ENCODE measurements at regions not wholly inside any gene's neighbourhood (a gene's known extent, or its start where the extent isn't known, plus 50 kb on each side); places are given as distances from the start of the nearest gene placed in this dataset.

GRCh38 chr18:46265196-46266156 lies 161.3 kb downstream of the HAUS1 start:
- Mint-ChIP-seq H3K9me3 (ENCODE audit: low read depth) (no peaks in the 10 kb centered on the region), H3K27ac (no peak overlapping the region), H3K4me1 (ENCODE audit: low read depth) (peaks cover 4% of the 10 kb centered on the region), H3K27me3 (no peaks in the 10 kb centered on the region), H3K36me3 (ENCODE audit: insufficient read depth) (peaks cover 2% of the 10 kb centered on the region), H3K4me3 (ENCODE audit: low read depth) (no peak overlapping the region)
- no peak for DNase-seq (ENCODE audit: low spot score, unreplicated experiment)
- TF ChIP-seq, protein P1, sequence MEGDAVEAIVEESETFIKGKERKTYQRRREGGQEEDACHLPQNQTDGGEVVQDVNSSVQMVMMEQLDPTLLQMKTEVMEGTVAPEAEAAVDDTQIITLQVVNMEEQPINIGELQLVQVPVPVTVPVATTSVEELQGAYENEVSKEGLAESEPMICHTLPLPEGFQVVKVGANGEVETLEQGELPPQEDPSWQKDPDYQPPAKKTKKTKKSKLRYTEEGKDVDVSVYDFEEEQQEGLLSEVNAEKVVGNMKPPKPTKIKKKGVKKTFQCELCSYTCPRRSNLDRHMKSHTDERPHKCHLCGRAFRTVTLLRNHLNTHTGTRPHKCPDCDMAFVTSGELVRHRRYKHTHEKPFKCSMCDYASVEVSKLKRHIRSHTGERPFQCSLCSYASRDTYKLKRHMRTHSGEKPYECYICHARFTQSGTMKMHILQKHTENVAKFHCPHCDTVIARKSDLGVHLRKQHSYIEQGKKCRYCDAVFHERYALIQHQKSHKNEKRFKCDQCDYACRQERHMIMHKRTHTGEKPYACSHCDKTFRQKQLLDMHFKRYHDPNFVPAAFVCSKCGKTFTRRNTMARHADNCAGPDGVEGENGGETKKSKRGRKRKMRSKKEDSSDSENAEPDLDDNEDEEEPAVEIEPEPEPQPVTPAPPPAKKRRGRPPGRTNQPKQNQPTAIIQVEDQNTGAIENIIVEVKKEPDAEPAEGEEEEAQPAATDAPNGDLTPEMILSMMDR (IDR thresholded peaks at IDR 0.05; ENCODE audit: unreplicated experiment): no peak

DNA sequence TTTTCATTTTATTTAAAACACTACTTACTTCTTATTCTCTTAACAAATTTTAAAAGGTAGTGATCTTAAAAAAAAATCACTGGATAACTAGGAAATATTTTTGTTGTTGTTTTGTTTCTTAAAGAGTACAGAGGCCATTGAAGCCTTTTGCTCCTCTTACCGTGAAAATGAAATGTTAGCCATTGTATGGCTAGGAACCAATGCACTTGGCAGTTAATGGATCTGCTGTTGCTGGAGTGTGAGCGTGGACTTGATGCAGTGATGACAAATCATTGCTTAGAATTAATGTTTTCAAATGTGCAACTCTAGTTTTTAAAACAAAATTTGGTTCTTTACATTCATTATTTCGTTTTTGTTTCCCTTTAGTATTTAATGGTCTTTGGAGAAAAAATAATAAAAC lies 162.3 kb downstream of the HAUS1 start:
- TF ChIP-seq, protein P1 (IDR thresholded peaks at IDR 0.05; ENCODE audit: unreplicated experiment): no peak
- H3K36me3 Mint-ChIP-seq (ENCODE audit: insufficient read depth): peaks cover 2% of the 10 kb centered on the region
- H3K27ac Mint-ChIP-seq: no peak overlapping the region
- H3K27me3 Mint-ChIP-seq: no peaks in the 10 kb centered on the region
- no peak overlapping the region for H3K4me3 Mint-ChIP-seq (ENCODE audit: low read depth)
- H3K4me1 Mint-ChIP-seq (ENCODE audit: low read depth): peaks cover 4% of the 10 kb centered on the region
- no peak for DNase-seq (ENCODE audit: low spot score, unreplicated experiment)
- no peaks in the 10 kb centered on the region for H3K9me3 Mint-ChIP-seq (ENCODE audit: low read depth)

DNA sequence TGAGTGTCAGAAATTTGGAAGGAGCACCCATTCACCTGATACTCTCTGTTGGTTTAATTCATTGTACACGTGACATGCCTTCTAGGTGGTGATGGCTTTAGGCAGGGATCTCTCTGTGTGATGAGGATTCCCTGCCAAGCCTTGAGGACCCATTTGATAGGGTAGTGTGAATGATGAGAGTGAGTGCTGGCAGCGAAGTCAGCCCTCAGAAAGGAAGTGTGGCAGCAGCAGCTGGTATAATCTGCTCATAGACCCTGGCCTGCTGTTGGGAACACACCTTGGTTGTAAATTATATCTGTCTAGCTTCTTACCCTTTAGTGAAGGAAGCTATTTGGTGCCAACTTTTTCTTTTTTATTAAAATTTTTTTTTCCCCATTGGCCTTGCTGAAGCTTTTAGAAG lies 164.5 kb downstream of the HAUS1 start:
- H3K27ac Mint-ChIP-seq: no peak overlapping the region
- H3K4me1 Mint-ChIP-seq (ENCODE audit: low read depth): peaks cover 3% of the 10 kb centered on the region
- no peaks in the 10 kb centered on the region for H3K9me3 Mint-ChIP-seq (ENCODE audit: low read depth)
- DNase-seq (ENCODE audit: low spot score, unreplicated experiment): no peak
- H3K36me3 Mint-ChIP-seq (ENCODE audit: insufficient read depth): no peaks in the 10 kb centered on the region
- no peaks in the 10 kb centered on the region for H3K27me3 Mint-ChIP-seq
- TF ChIP-seq, protein P1 (IDR thresholded peaks at IDR 0.05; ENCODE audit: unreplicated experiment): no peak
- H3K4me3 Mint-ChIP-seq (ENCODE audit: low read depth): no peak overlapping the region

DNA sequence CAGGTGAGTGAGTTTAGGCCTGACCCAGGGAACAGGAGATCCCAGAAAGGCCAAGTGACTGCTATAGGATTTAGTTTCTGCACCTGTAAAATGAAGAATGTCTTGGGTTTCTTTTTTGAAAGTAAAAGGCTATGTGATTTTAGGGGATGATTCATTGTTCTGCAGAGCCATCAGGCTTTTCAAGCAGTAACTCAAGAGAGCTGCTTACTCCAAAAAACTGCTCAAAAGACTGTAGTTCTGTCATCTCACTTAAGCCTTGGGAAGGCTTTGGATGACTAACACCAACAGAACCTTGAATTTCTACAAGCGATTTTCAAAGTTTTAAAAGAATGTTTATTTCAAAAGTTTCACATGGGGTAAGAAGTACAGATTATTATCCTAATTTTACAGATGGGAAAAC lies 165.1 kb downstream of the HAUS1 start:
- DNase-seq (ENCODE audit: low spot score, unreplicated experiment): no peak
- no peaks in the 10 kb centered on the region for H3K36me3 Mint-ChIP-seq (ENCODE audit: insufficient read depth)
- H3K9me3 Mint-ChIP-seq (ENCODE audit: low read depth): no peaks in the 10 kb centered on the region
- TF ChIP-seq, protein P1 (IDR thresholded peaks at IDR 0.05; ENCODE audit: unreplicated experiment): no peak
- no peak overlapping the region for H3K4me3 Mint-ChIP-seq (ENCODE audit: low read depth)
- H3K4me1 Mint-ChIP-seq (ENCODE audit: low read depth): peaks cover 3% of the 10 kb centered on the region
- no peaks in the 10 kb centered on the region for H3K27me3 Mint-ChIP-seq
- no peak overlapping the region for H3K27ac Mint-ChIP-seq

DNA sequence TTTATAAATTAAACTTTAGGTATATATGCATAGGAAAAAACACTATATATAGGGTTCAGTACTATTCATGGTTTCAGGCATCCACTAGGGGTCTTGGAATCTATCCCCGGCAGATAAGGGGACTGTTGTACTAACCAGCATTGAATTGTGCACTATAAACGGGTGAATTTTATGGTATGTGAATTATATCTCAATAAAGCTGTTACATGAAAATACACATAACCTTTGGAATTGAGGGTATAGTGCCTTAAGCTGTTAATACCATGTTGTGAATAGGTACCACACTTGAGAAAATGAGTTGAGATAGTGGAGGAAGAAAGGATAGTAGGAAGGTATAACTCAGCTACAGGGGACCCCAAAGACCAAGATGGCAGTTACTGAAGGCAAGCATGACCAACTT lies 167.3 kb downstream of the HAUS1 start:
- TF ChIP-seq, protein P1 (IDR thresholded peaks at IDR 0.05; ENCODE audit: unreplicated experiment): no peak
- Mint-ChIP-seq H3K9me3 (ENCODE audit: low read depth) (no peaks in the 10 kb centered on the region), H3K27ac (no peak overlapping the region)

More for the DNA sequence above, 167.3 kb downstream of the HAUS1 start:
- Mint-ChIP-seq H3K4me1 (ENCODE audit: low read depth) (peaks cover 3% of the 10 kb centered on the region), H3K36me3 (ENCODE audit: insufficient read depth) (no peaks in the 10 kb centered on the region), H3K4me3 (ENCODE audit: low read depth) (no peak overlapping the region), H3K27me3 (no peaks in the 10 kb centered on the region)
- no peak for DNase-seq (ENCODE audit: low spot score, unreplicated experiment)

All from progenitor cell of endocrine pancreas (in vitro differentiated cells).